ENCODE measurements at regions not wholly inside any gene's neighbourhood (a gene's known extent, or its start where the extent isn't known, plus 50 kb on each side); places are given as distances from the start of the nearest gene placed in this dataset.

DNA sequence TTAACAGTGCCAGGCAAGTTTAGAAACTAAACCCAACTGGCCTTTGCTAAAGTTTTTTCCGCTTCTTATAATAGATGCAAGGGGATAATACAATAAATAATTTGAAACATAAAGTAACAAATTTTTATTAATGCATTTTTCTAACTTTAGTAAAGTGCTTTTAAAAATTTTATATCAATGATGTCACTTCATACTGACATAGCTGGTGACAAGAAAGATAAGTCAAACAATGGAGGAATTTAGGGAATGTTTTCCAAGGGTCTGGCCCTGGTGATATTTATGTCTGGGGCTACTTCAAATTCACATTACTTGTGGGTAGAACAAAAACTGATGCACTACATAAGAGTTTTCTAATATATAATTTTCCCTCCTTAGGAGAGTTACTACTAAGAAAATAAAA is 61.2 kb upstream of the CBLN2 start:
- no peak for DNase-seq (ENCODE audit: low read depth)
- H3K4me3 ChIP-seq (replicated peaks; ENCODE audit: low read depth, low read length) = no peak overlapping the region
- TF ChIP-seq, protein P1, sequence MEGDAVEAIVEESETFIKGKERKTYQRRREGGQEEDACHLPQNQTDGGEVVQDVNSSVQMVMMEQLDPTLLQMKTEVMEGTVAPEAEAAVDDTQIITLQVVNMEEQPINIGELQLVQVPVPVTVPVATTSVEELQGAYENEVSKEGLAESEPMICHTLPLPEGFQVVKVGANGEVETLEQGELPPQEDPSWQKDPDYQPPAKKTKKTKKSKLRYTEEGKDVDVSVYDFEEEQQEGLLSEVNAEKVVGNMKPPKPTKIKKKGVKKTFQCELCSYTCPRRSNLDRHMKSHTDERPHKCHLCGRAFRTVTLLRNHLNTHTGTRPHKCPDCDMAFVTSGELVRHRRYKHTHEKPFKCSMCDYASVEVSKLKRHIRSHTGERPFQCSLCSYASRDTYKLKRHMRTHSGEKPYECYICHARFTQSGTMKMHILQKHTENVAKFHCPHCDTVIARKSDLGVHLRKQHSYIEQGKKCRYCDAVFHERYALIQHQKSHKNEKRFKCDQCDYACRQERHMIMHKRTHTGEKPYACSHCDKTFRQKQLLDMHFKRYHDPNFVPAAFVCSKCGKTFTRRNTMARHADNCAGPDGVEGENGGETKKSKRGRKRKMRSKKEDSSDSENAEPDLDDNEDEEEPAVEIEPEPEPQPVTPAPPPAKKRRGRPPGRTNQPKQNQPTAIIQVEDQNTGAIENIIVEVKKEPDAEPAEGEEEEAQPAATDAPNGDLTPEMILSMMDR (IDR thresholded peaks at IDR 0.05; ENCODE audit: low read length, missing control alignments) = no peak

DNA sequence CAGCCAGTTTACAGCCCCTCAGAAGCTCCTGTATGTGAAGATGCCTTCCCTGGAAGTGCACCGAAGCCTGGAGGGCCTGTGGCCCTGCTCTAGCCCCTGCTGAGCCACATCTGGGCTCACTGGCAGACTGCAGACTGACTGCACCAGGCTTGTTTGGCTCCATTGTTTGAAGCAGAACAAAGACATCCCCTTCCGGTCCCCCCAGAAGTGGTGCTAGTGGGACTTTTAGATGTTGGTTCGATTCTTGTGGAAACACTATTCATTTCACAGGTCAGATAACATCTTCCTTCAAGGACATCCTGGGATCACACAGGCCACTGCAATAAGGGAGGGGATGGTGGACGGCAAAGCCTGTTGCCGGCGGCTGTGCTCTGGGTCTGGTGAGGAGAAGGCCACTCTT is 57.8 kb upstream of the CBLN2 start:
- no peak for DNase-seq (ENCODE audit: low read depth)
- no peak overlapping the region for H3K4me3 ChIP-seq (replicated peaks; ENCODE audit: low read depth, low read length)
- TF ChIP-seq, protein P1 (IDR thresholded peaks at IDR 0.05; ENCODE audit: low read length, missing control alignments) = no peak

DNA sequence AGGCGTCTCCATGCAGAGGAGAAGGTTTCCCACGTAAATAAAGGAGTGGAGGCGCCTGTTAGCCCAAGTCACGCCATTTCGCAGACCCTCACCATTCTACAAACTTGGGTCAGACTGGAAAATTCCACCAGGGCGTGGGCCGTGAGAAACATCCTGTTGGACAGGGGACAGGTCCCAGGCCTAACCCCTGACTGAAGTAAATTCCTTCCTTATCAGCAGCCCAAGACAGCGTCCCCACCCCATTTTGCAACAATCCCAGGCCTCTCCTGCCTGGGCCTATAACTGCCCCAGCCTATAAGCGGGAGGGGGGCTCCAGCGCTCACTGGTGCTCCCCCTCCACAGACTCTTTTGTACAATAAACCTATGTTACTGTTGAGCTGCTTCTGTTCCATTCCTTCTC is 57.3 kb upstream of the CBLN2 start:
- DNase-seq (ENCODE audit: low read depth) = no peak
- TF ChIP-seq, protein P1 (IDR thresholded peaks at IDR 0.05; ENCODE audit: low read length, missing control alignments) = no peak
- H3K4me3 ChIP-seq (replicated peaks; ENCODE audit: low read depth, low read length) = no peak overlapping the region
